Stomach (tissue), 8 donors: ENCODE measurements at regions not wholly inside any gene's neighbourhood (a gene's known extent, or its start where the extent isn't known, plus 50 kb on each side); places are given as distances from the start of the nearest gene placed in this dataset.

Experiments
- DNase-seq, 2 donors: peaks; one replicate each; pipeline versions ENCODE4 v3.0.0 to v3.0.0-alpha.2; 2013 to 2019
- H3K27ac ChIP-seq, 5 donors: fragments of 200-600 bp in 4 of 5; sonication (generic) in 4 of 5; one replicate each; pipeline ENCODE4 v1.5.1; 2013 to 2019; ENCODE audit warnings: mild to moderate bottlenecking in 1 of 5, moderate library complexity in 1 of 5
- H3K27me3 ChIP-seq, 3 donors: fragments of 200-600 bp; sonication (generic); one replicate each; pipeline ENCODE4 v1.5.1; 2017 to 2019; ENCODE audit warnings: mixed run types in 1 of 3
- H3K36me3 ChIP-seq, 4 donors: fragments of 200-600 bp; sonication (generic); 1 replicate in 3 of 4; 2 replicates in 1 of 4; pipeline ENCODE4 v1.5.1; 2016 to 2019
- H3K4me1 ChIP-seq, 4 donors: fragments of 200-600 bp; sonication (generic); one replicate each; pipeline ENCODE4 v1.5.1; 2016 to 2019
- H3K4me3 ChIP-seq, 4 donors: fragments of 200-600 bp; sonication (generic) in 3 of 4; one replicate each; pipeline ENCODE4 v1.5.1; 2016 to 2019; ENCODE audit warnings: mild to moderate bottlenecking in 1 of 4
- H3K9me3 ChIP-seq, 4 donors: fragments of 200-600 bp; sonication (generic); one replicate each; pipeline ENCODE4 v1.5.1; 2016 to 2019
- CTCF ChIP-seq, 7 experiments: fragments of 450-650 bp in 4 of 7; fragments of 200-600 bp in 3 of 7; sonication (generic) in 3 of 7; IDR thresholded peaks; one replicate each; pipeline ENCODE4 v1.5.1; 2016 to 2019; ENCODE audit warnings: antibody characterized with exemption in 7 of 7, control low read depth in 2 of 7, mild to moderate bottlenecking in 1 of 7
- EP300 ChIP-seq: sonication (generic); formaldehyde crosslinking; IDR thresholded peaks from one replicate; pipeline ENCODE4 v1.6.1; 2017; ENCODE audit warnings: antibody characterized with exemption
- POLR2A ChIP-seq, 4 donors: fragments of 450-650 bp; IDR thresholded peaks; one replicate each; pipeline ENCODE4 v1.6.1; 2016; ENCODE audit warnings: antibody characterized with exemption in 4 of 4, control low read depth in 2 of 4, mild to moderate bottlenecking in 1 of 4, moderate library complexity in 1 of 4
- POLR2AphosphoS5 ChIP-seq, 3 donors: sonication (generic); formaldehyde crosslinking; IDR thresholded peaks; one replicate each; pipeline ENCODE4 v1.6.1; 2016; ENCODE audit warnings: antibody characterized with exemption in 3 of 3
- WGBS, 5 donors: extraction: QIAGEN DNeasy Blood & Tissue Kit in 3 of 5; methylation state at CpG; one replicate each; pipeline versions ENCODE4 v1.1.5 to v1.1.7; 2013 to 2018; 5-methylcytosine and 5-hydroxymethylcytosine counted together
- intact Hi-C: fragments of 100-400 bp; cut with DNase I; formaldehyde crosslinking; loops from one replicate; pipeline ENCODE4 v1.15.1; 2023; ENCODE audit warnings: low total_unique reads
- donor health status: healthy with polysubstance abuse.
- donor health status: Bipolar disorder and iron deficiency.
- donor health status: healthy.

- no peaks in the 10 kb centered on the region for H3K36me3 ChIP-seq
- H3K4me3 ChIP-seq, result no peak overlapping the region
- H3K4me1 ChIP-seq, result peaks cover 0 to 30% (median 14%) of the 10 kb centered on the region in 4 donors
- TF ChIP-seq EP300 (no peak), POLR2AphosphoS5 (IDR thresholded peaks at IDR 0.05) (no peak), POLR2A (IDR thresholded peaks at IDR 0.05) (no peak), CTCF (IDR thresholded peaks at IDR 0.05) (no peak)
- 75 to 90% (median 86%) methylated on average over 8 of the region's 8 CpGs for WGBS, 5 donors
- no peaks in the 10 kb centered on the region for H3K9me3 ChIP-seq
- H3K27ac ChIP-seq, result peak overlapping the region; percentile 13 to 74 (median 61)
- intact Hi-C loops, result no loop called here
- no peak for DNase-seq
- no peaks in the 10 kb centered on the region for H3K27me3 ChIP-seq
Measured at GRCh38 chr5:172584638-172585037, 56.4 kb upstream of the NEURL1B start.

- Histone ChIP-seq H3K9me3 (no peaks in the 10 kb centered on the region), H3K4me3 (no peak overlapping the region), H3K27me3 (no peaks in the 10 kb centered on the region), H3K4me1 (peaks cover 0 to 30% (median 14%) of the 10 kb centered on the region in 4 donors), H3K36me3 (no peaks in the 10 kb centered on the region), H3K27ac (peak overlapping the region; percentile 13 to 74 (median 61))
- DNase-seq, result peak in 1 of 2 donors; percentile 81
- TF ChIP-seq POLR2AphosphoS5 (IDR thresholded peaks at IDR 0.05) (peak in 2 of 3 donors; percentile 19 to 53), CTCF (IDR thresholded peaks at IDR 0.05) (no peak)
- WGBS, 5 donors, result 43 to 62% (median 54%) methylated on average over 7 of the region's 7 CpGs
- intact Hi-C loops, result no loop called here
Measured at GRCh38 chr5:172583931-172584511, 57.0 kb upstream of the NEURL1B start.

- H3K27ac ChIP-seq, result peak overlapping the region in 3 of 5 donors; percentile 20 to 74 (median 68)
- WGBS, 5 donors, result 90 to 95% (median 93%) methylated on average over 6 of the region's 6 CpGs
Measured at GRCh38 chr5:172582940-172583339, 58.1 kb upstream of the NEURL1B start.

GRCh38 chr5:172581315-172581714, 59.7 kb upstream of the NEURL1B start:
- no peaks in the 10 kb centered on the region for H3K36me3 ChIP-seq
- DNase-seq, result no peak
- peaks cover 0 to 22% (median 9%) of the 10 kb centered on the region in 4 donors for H3K4me1 ChIP-seq
- intact Hi-C loops, result no loop called here
- 25 to 60% (median 45%) methylated on average over 4 of the region's 4 CpGs for WGBS, 5 donors
- TF ChIP-seq POLR2A (IDR thresholded peaks at IDR 0.05) (no peak), POLR2AphosphoS5 (IDR thresholded peaks at IDR 0.05) (no peak), CTCF (IDR thresholded peaks at IDR 0.05) (no peak), EP300 (no peak)
- H3K27ac ChIP-seq, result no peak overlapping the region
- no peaks in the 10 kb centered on the region for H3K9me3 ChIP-seq
- no peak overlapping the region for H3K4me3 ChIP-seq
- no peaks in the 10 kb centered on the region for H3K27me3 ChIP-seq

More at GRCh38 chr5:172582940-172583339, 58.1 kb upstream of the NEURL1B start:
- H3K4me1 ChIP-seq, result peaks cover 0 to 30% (median 14%) of the 10 kb centered on the region in 4 donors
- H3K36me3 ChIP-seq, result no peaks in the 10 kb centered on the region
- TF ChIP-seq CTCF (IDR thresholded peaks at IDR 0.05), result no peak
- no peak for TF ChIP-seq POLR2AphosphoS5 (IDR thresholded peaks at IDR 0.05)
- TF ChIP-seq POLR2A (IDR thresholded peaks at IDR 0.05), result no peak
- no peak for TF ChIP-seq EP300
- no peaks in the 10 kb centered on the region for H3K27me3 ChIP-seq
- no peaks in the 10 kb centered on the region for H3K9me3 ChIP-seq
- intact Hi-C loops, result no loop called here
- no peak for DNase-seq
- no peak overlapping the region for H3K4me3 ChIP-seq
